CD14-positive monocyte (primary cell): ENCODE measurements at regions not wholly inside any gene's neighbourhood (a gene's known extent, or its start where the extent isn't known, plus 50 kb on each side); places are given as distances from the start of the nearest gene placed in this dataset.

Experiments used
- DNase-seq, 3 donors: peaks; one replicate each; pipeline ENCODE4 v3.0.0-alpha.2; 2011 to 2022
- H2AFZ ChIP-seq: 2 replicates; pipeline ENCODE4 v1.6.0; 2012; ENCODE audit warnings: mild to moderate bottlenecking, low read depth, low read length, inconsistent platforms; ENCODE audit not compliant: insufficient read depth, poor library complexity, severe bottlenecking
- H3K27ac ChIP-seq, 2 donors: 1 replicate in 1 of 2; 2 replicates in 1 of 2; pipeline ENCODE4 v1.5.1; 2012 to 2013; ENCODE audit warnings: low read length in 2 of 2, control low read depth in 1 of 2, inconsistent platforms in 1 of 2, low read depth in 1 of 2, mild to moderate bottlenecking in 1 of 2
- H3K27me3 ChIP-seq, 2 donors: one replicate each; pipeline versions ENCODE4 v1.6.0 to v1.6.1; 2011 to 2013; ENCODE audit warnings: low read length in 2 of 2; ENCODE audit not compliant: control insufficient read depth in 2 of 2, insufficient read depth in 2 of 2
- H3K36me3 ChIP-seq, 2 donors: replicated peaks in 1 of 2; 1 replicate in 1 of 2; 2 replicates in 1 of 2; pipeline versions ENCODE4 v1.5.1 to v1.6.1; 2012 to 2013; ENCODE audit warnings: low read length in 2 of 2, control low read depth in 1 of 2, inconsistent platforms in 1 of 2, mild to moderate bottlenecking in 1 of 2; ENCODE audit not compliant: insufficient read depth in 2 of 2, control insufficient read depth in 1 of 2
- H3K4me1 ChIP-seq, 2 donors: 1 replicate in 1 of 2; 2 replicates in 1 of 2; pipeline versions ENCODE4 v1.5.1 to v1.6.1; 2012 to 2013; ENCODE audit warnings: low read length in 2 of 2, control low read depth in 1 of 2, inconsistent platforms in 1 of 2, mild to moderate bottlenecking in 1 of 2, moderate library complexity in 1 of 2; ENCODE audit not compliant: insufficient read depth in 2 of 2, control insufficient read depth in 1 of 2
- H3K4me2 ChIP-seq: replicated peaks from 2 replicates; pipeline ENCODE3; 2012; ENCODE audit warnings: low read length, moderate library complexity, mild to moderate bottlenecking; ENCODE audit not compliant: poor library complexity, severe bottlenecking; ENCODE audit errors: extremely low read depth
- H3K4me3 ChIP-seq, 3 experiments: fragments of 200-600 bp in 1 of 3; sonication (generic) in 1 of 3; replicated peaks in 1 of 3; 1 replicate in 2 of 3; 2 replicates in 1 of 3; pipeline ENCODE4 v1.5.1; 2011 to 2013; ENCODE audit warnings: low read length in 3 of 3, mild to moderate bottlenecking in 3 of 3, control low read depth in 2 of 3, low read depth in 2 of 3, inconsistent platforms in 1 of 3, moderate library complexity in 1 of 3
- H3K79me2 ChIP-seq: 2 replicates; pipeline ENCODE4 v1.6.0; 2012; ENCODE audit warnings: mild to moderate bottlenecking, control low read depth, inconsistent platforms, low read length, moderate library complexity; ENCODE audit not compliant: insufficient read depth
- H3K9ac ChIP-seq: 2 replicates; pipeline ENCODE4 v1.6.0; 2017; ENCODE audit warnings: low read length, mild to moderate bottlenecking; ENCODE audit not compliant: insufficient read depth, poor library complexity, severe bottlenecking
- H3K9me3 ChIP-seq, 2 donors: replicated peaks in 1 of 2; 1 replicate in 1 of 2; 2 replicates in 1 of 2; pipeline versions ENCODE4 v1.5.1 to v1.6.1; 2012 to 2013; ENCODE audit warnings: low read length in 2 of 2, control low read depth in 1 of 2; ENCODE audit not compliant: control insufficient read depth in 1 of 2, insufficient read depth in 1 of 2
- H4K20me1 ChIP-seq: 2 replicates; pipeline ENCODE4 v1.6.0; 2012; ENCODE audit warnings: mild to moderate bottlenecking, low read length, control low read depth, moderate library complexity; ENCODE audit not compliant: insufficient read depth
- H3K27ac Mint-ChIP-seq, 7 donors: one replicate each; pipeline ENCODE4 v1.8.0; 2020; ENCODE audit warnings: mild to moderate bottlenecking in 7 of 7, mixed read lengths in 7 of 7, moderate library complexity in 6 of 7, inconsistent platforms in 2 of 7
- H3K27me3 Mint-ChIP-seq, 3 donors: one replicate each; pipeline ENCODE4 v1.8.0; 2021 to 2022; ENCODE audit warnings: low read depth in 3 of 3, mild to moderate bottlenecking in 3 of 3, mixed read lengths in 3 of 3, moderate library complexity in 3 of 3, inconsistent platforms in 1 of 3
- H3K36me3 Mint-ChIP-seq, 2 donors: one replicate each; pipeline ENCODE4 v1.8.0; 2020; ENCODE audit warnings: mixed read lengths in 2 of 2, inconsistent platforms in 1 of 2, mild to moderate bottlenecking in 1 of 2
- H3K4me1 Mint-ChIP-seq: one replicate; pipeline ENCODE4 v1.8.0; 2020; ENCODE audit warnings: mild to moderate bottlenecking, mixed read lengths
- H3K4me3 Mint-ChIP-seq, 2 donors: one replicate each; pipeline ENCODE4 v1.8.0; 2020; ENCODE audit warnings: mild to moderate bottlenecking in 2 of 2, mixed read lengths in 2 of 2, moderate library complexity in 1 of 2
- H3K9me3 Mint-ChIP-seq, 7 donors: one replicate each; pipeline ENCODE4 v1.8.0; 2020 to 2022; ENCODE audit warnings: mixed read lengths in 7 of 7, mild to moderate bottlenecking in 6 of 7, moderate library complexity in 6 of 7, inconsistent platforms in 2 of 7
- CTCF ChIP-seq: fragments of 200-600 bp; IDR thresholded peaks from one replicate; pipeline ENCODE4 v1.8.0; 2022; ENCODE audit warnings: antibody characterized with exemption, mild to moderate bottlenecking
- WGBS: methylation state at CpG from one replicate; pipeline ENCODE4 v1.1.5; 2013; ENCODE audit warnings: missing lambda C conversion rate; ENCODE audit not compliant: insufficient coverage; 5-methylcytosine and 5-hydroxymethylcytosine counted together
- intact Hi-C, 2 donors: fragments of 100-400 bp; cut with micrococcal nuclease; formaldehyde crosslinking; loops; one replicate each; pipeline versions ENCODE4 v1.15.0 to v1.15.1; 2023

GRCh38 chr6:145489583-145489982, 245.7 kb downstream of the EPM2A start:
- no peak overlapping the region for H3K27ac Mint-ChIP-seq
- Histone ChIP-seq H3K9me3 (peaks cover 4 to 24% of the 10 kb centered on the region in 2 donors), H3K4me1 (no peaks in the 10 kb centered on the region), H3K27me3 (no peaks in the 10 kb centered on the region), H3K27ac (no peak overlapping the region), H3K36me3 (no peaks in the 10 kb centered on the region), H3K79me2 (no peaks in the 10 kb centered on the region), H4K20me1 (no peaks in the 10 kb centered on the region), H3K4me3 (no peak overlapping the region), H2AFZ (no peak overlapping the region), H3K9ac (no peak overlapping the region), H3K4me2 (no peak overlapping the region)
- H3K4me3 Mint-ChIP-seq: no peak overlapping the region
- no peaks in the 10 kb centered on the region for H3K36me3 Mint-ChIP-seq
- WGBS: 88% methylated on average over 4 of the region's 6 CpGs
- TF ChIP-seq CTCF: no peak
- intact Hi-C loops: no loop called here
- no peak for DNase-seq
- H3K27me3 Mint-ChIP-seq: no peaks in the 10 kb centered on the region
- peaks cover 7 to 30% (median 12%) of the 10 kb centered on the region in 7 donors for H3K9me3 Mint-ChIP-seq
- no peaks in the 10 kb centered on the region for H3K4me1 Mint-ChIP-seq

GRCh38 chr6:145490068-145490467, 245.3 kb downstream of the EPM2A start:
- H3K4me1 Mint-ChIP-seq: no peaks in the 10 kb centered on the region
- no peak overlapping the region for H3K27ac ChIP-seq
- no peak overlapping the region for H3K9ac ChIP-seq
- peaks cover 7 to 30% (median 14%) of the 10 kb centered on the region in 7 donors for H3K9me3 Mint-ChIP-seq
- no peaks in the 10 kb centered on the region for H3K4me1 ChIP-seq
- H3K4me3 Mint-ChIP-seq: no peak overlapping the region
- DNase-seq: no peak
- no peaks in the 10 kb centered on the region for H4K20me1 ChIP-seq
- no peak overlapping the region for H3K27ac Mint-ChIP-seq
- no peaks in the 10 kb centered on the region for H3K27me3 ChIP-seq
- H3K36me3 ChIP-seq: no peaks in the 10 kb centered on the region
- H3K27me3 Mint-ChIP-seq: no peaks in the 10 kb centered on the region
- no peak overlapping the region for H3K4me2 ChIP-seq
- no peak for TF ChIP-seq CTCF
- H3K9me3 ChIP-seq: peaks cover 4 to 24% of the 10 kb centered on the region in 2 donors
- intact Hi-C loops: no loop called here
- H3K36me3 Mint-ChIP-seq: no peaks in the 10 kb centered on the region
- H3K4me3 ChIP-seq: no peak overlapping the region
- 57% methylated on average over 1 of the region's 3 CpGs for WGBS
- no peaks in the 10 kb centered on the region for H3K79me2 ChIP-seq
- no peak overlapping the region for H2AFZ ChIP-seq
